ENCODE measurements at regions not wholly inside any gene's neighbourhood (a gene's known extent, or its start where the extent isn't known, plus 50 kb on each side); places are given as distances from the start of the nearest gene placed in this dataset.

GRCh38 chr1:62989497-62989896 is 205.6 kb downstream of the ATG4C start:
- TF ChIP-seq CTCF (IDR thresholded peaks at IDR 0.05 in 2 of 3, conservative IDR thresholded peaks at IDR 0.05 in 1 of 3; ENCODE audit: borderline replicate concordance in 1 of 3, insufficient read depth in 1 of 3, low read depth in 2 of 3, low read length in 2 of 3) = peak; percentile 39 to 86 (median 58)
- TF ChIP-seq EZH2phosphoT487 (IDR thresholded peaks at IDR 0.05; ENCODE audit: borderline replicate concordance) = no peak
- TF ChIP-seq REST (IDR thresholded peaks at IDR 0.05; ENCODE audit: low read depth) = no peak
- no peak for TF ChIP-seq POLR2A (IDR thresholded peaks at IDR 0.05; ENCODE audit: borderline replicate concordance, extremely low read depth, insufficient read depth, insufficient read length)
- TF ChIP-seq MAX (IDR thresholded peaks at IDR 0.05) = no peak
- TF ChIP-seq EZH2 (IDR thresholded peaks at IDR 0.05) = no peak
- no peak for TF ChIP-seq SP1 (IDR thresholded peaks at IDR 0.05; ENCODE audit: low read depth)
- no peak for TF ChIP-seq CBX3 (IDR thresholded peaks at IDR 0.05; ENCODE audit: low read depth)
- no peak for TF ChIP-seq ATF3 (IDR thresholded peaks at IDR 0.05)
- no peak for TF ChIP-seq ZNF274 (IDR thresholded peaks at IDR 0.05; ENCODE audit: low read depth, low read length)
